Sigmoid colon (tissue), 6 donors: ENCODE measurements at regions not wholly inside any gene's neighbourhood (a gene's known extent, or its start where the extent isn't known, plus 50 kb on each side); places are given as distances from the start of the nearest gene placed in this dataset.

Source experiments
- DNase-seq: peaks from one replicate; pipeline ENCODE4 v3.0.0-alpha.2; 2019
- H3K27ac ChIP-seq, 4 donors: fragments of 200-600 bp; sonication (generic); one replicate each; pipeline ENCODE4 v1.5.1; 2016 to 2019; ENCODE audit warnings: mild to moderate bottlenecking in 1 of 4
- H3K27me3 ChIP-seq, 3 donors: fragments of 200-600 bp; sonication (generic); one replicate each; pipeline ENCODE4 v1.5.1; 2019; ENCODE audit warnings: mild to moderate bottlenecking in 1 of 3
- H3K36me3 ChIP-seq, 4 donors: fragments of 200-600 bp; sonication (generic); one replicate each; pipeline ENCODE4 v1.5.1; 2016 to 2019
- H3K4me1 ChIP-seq, 4 donors: fragments of 200-600 bp; sonication (generic); one replicate each; pipeline ENCODE4 v1.5.1; 2017 to 2019
- H3K4me3 ChIP-seq, 4 donors: fragments of 200-600 bp; sonication (generic); one replicate each; pipeline ENCODE4 v1.5.1; 2017 to 2019; ENCODE audit warnings: mild to moderate bottlenecking in 2 of 4, moderate library complexity in 1 of 4
- H3K9me3 ChIP-seq, 4 donors: fragments of 200-600 bp in 3 of 4; sonication (generic) in 3 of 4; one replicate each; pipeline versions ENCODE4 v1.5.1 to v1.6.1; 2013 to 2019
- CTCF ChIP-seq, 4 experiments: fragments of 450-650 bp in 3 of 4; fragments of 200-600 bp in 1 of 4; IDR thresholded peaks; one replicate each; pipeline ENCODE4 v1.5.1; 2016 to 2019; ENCODE audit warnings: antibody characterized with exemption in 4 of 4, mild to moderate bottlenecking in 3 of 4, moderate library complexity in 2 of 4
- EP300 ChIP-seq, 4 donors: sonication (generic); formaldehyde crosslinking; IDR thresholded peaks; one replicate each; pipeline ENCODE4 v1.6.1; 2017; ENCODE audit warnings: antibody characterized with exemption in 4 of 4
- POLR2A ChIP-seq, 2 donors: fragments of 450-650 bp; IDR thresholded peaks; one replicate each; pipeline ENCODE4 v1.6.1; 2016; ENCODE audit warnings: antibody characterized with exemption in 2 of 2, mild to moderate bottlenecking in 2 of 2, moderate library complexity in 2 of 2
- POLR2AphosphoS5 ChIP-seq, 4 donors: sonication (generic); formaldehyde crosslinking; IDR thresholded peaks; one replicate each; pipeline ENCODE4 v1.6.1; 2017; ENCODE audit warnings: antibody characterized with exemption in 4 of 4
- WGBS, 2 donors: extraction: QIAGEN DNeasy Blood & Tissue Kit; methylation state at CpG; one replicate each; pipeline ENCODE4 v1.1.7; 2013; 5-methylcytosine and 5-hydroxymethylcytosine counted together
- intact Hi-C: fragments of 100-400 bp; cut with DNase I; formaldehyde crosslinking; loops from one replicate; pipeline ENCODE4 v1.15.1; 2023
- donor health status: healthy with polysubstance abuse.
- donor health status: healthy.

GRCh38 chr6:27565839-27566779 lies 93.2 kb upstream of the ZNF184 start:
- peaks cover 14 to 75% (median 57%) of the 10 kb centered on the region in 3 donors for H3K27me3 ChIP-seq
- TF ChIP-seq EP300 (IDR thresholded peaks at IDR 0.05) (no peak), CTCF (IDR thresholded peaks at IDR 0.05) (no peak), POLR2A (IDR thresholded peaks at IDR 0.05) (no peak)
- no peaks in the 10 kb centered on the region for H3K4me1 ChIP-seq
- DNase-seq = no peak
- WGBS, 2 donors = 8 to 17% methylated on average over 41 of the region's 41 CpGs
- intact Hi-C loops = no loop called here
- peaks cover 0 to 8% (median 0%) of the 10 kb centered on the region in 4 donors for H3K9me3 ChIP-seq
- no peaks in the 10 kb centered on the region for H3K36me3 ChIP-seq
- H3K27ac ChIP-seq = no peak overlapping the region
- H3K4me3 ChIP-seq = no peak overlapping the region

GRCh38 chr6:27562027-27562410 lies 89.1 kb upstream of the ZNF184 start:
- H3K27ac ChIP-seq = no peak overlapping the region
- peaks cover 14 to 98% (median 82%) of the 10 kb centered on the region in 3 donors for H3K27me3 ChIP-seq
- intact Hi-C loops = no loop called here
- H3K9me3 ChIP-seq = peaks cover 0 to 8% (median 0%) of the 10 kb centered on the region in 4 donors
- H3K4me3 ChIP-seq = no peak overlapping the region
- no peaks in the 10 kb centered on the region for H3K36me3 ChIP-seq
- no peak for TF ChIP-seq POLR2A (IDR thresholded peaks at IDR 0.05)
- no peak for TF ChIP-seq CTCF (IDR thresholded peaks at IDR 0.05)
- no peak for TF ChIP-seq EP300 (IDR thresholded peaks at IDR 0.05)
- TF ChIP-seq POLR2AphosphoS5 (IDR thresholded peaks at IDR 0.05) = no peak
- DNase-seq = no peak
- no peaks in the 10 kb centered on the region for H3K4me1 ChIP-seq
- WGBS, 2 donors = 26 to 40% methylated on average over 11 of the region's 11 CpGs

- H3K27me3 ChIP-seq = peaks cover 8 to 98% (median 75%) of the 10 kb centered on the region in 3 donors
- 7 to 18% methylated on average over 31 of the region's 31 CpGs for WGBS, 2 donors
- no peaks in the 10 kb centered on the region for H3K4me1 ChIP-seq
- no peak overlapping the region for H3K27ac ChIP-seq
- H3K9me3 ChIP-seq = no peaks in the 10 kb centered on the region
- no peak overlapping the region for H3K4me3 ChIP-seq
- H3K36me3 ChIP-seq = no peaks in the 10 kb centered on the region
- DNase-seq = no peak
- TF ChIP-seq POLR2AphosphoS5 (IDR thresholded peaks at IDR 0.05) (no peak), POLR2A (IDR thresholded peaks at IDR 0.05) (no peak), CTCF (IDR thresholded peaks at IDR 0.05) (no peak), EP300 (IDR thresholded peaks at IDR 0.05) (no peak)
- intact Hi-C loops = no loop called here
Observed at GRCh38 chr6:27558028-27558724, 85.3 kb upstream of the ZNF184 start.

- H3K27ac ChIP-seq = no peak overlapping the region
- H3K4me1 ChIP-seq = no peaks in the 10 kb centered on the region
- DNase-seq = no peak
- H3K9me3 ChIP-seq = no peaks in the 10 kb centered on the region
- no peaks in the 10 kb centered on the region for H3K36me3 ChIP-seq
- TF ChIP-seq EP300 (IDR thresholded peaks at IDR 0.05) (no peak), CTCF (IDR thresholded peaks at IDR 0.05) (no peak), POLR2A (IDR thresholded peaks at IDR 0.05) (no peak)
- no peak overlapping the region for H3K4me3 ChIP-seq
- 27 to 30% methylated on average over 4 of the region's 4 CpGs for WGBS, 2 donors
- intact Hi-C loops = no loop called here
- peaks cover 0 to 98% (median 66%) of the 10 kb centered on the region in 3 donors for H3K27me3 ChIP-seq
Observed at GRCh38 chr6:27556406-27556805, 83.5 kb upstream of the ZNF184 start.
